ENCODE measurements at regions not wholly inside any gene's neighbourhood (a gene's known extent, or its start where the extent isn't known, plus 50 kb on each side); places are given as distances from the start of the nearest gene placed in this dataset.

DNA sequence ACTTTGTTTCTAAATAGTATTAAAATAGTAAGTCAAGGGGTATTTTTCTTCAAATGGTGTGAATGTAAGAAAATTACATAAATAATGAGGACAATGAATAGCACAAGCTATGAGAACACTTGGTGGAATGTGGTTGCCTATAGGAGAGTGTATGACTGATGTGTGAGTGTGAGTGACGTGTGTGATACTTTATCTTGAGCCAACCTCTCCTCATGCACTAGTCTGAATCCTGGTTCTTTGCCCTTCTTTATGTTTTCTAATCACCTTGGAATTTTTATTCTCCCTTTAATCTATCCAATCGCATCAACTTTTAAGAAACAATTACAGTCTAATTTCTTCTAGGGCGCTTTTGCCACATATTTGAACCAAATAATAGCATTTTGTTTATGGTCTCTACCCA, 98.2 kb downstream of the YIPF7 start:
- TF ChIP-seq, protein P1, sequence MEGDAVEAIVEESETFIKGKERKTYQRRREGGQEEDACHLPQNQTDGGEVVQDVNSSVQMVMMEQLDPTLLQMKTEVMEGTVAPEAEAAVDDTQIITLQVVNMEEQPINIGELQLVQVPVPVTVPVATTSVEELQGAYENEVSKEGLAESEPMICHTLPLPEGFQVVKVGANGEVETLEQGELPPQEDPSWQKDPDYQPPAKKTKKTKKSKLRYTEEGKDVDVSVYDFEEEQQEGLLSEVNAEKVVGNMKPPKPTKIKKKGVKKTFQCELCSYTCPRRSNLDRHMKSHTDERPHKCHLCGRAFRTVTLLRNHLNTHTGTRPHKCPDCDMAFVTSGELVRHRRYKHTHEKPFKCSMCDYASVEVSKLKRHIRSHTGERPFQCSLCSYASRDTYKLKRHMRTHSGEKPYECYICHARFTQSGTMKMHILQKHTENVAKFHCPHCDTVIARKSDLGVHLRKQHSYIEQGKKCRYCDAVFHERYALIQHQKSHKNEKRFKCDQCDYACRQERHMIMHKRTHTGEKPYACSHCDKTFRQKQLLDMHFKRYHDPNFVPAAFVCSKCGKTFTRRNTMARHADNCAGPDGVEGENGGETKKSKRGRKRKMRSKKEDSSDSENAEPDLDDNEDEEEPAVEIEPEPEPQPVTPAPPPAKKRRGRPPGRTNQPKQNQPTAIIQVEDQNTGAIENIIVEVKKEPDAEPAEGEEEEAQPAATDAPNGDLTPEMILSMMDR (conservative IDR thresholded peaks at IDR 0.05; ENCODE audit: low read depth in 2 of 2): no peak
- TF ChIP-seq JUNB (IDR thresholded peaks at IDR 0.05; ENCODE audit: unreplicated experiment): no peak
- TF ChIP-seq EZH2 (IDR thresholded peaks at IDR 0.05; ENCODE audit: low read depth, unreplicated experiment): no peak
